Lung (tissue), 11 donors: ENCODE measurements at regions not wholly inside any gene's neighbourhood (a gene's known extent, or its start where the extent isn't known, plus 50 kb on each side); places are given as distances from the start of the nearest gene placed in this dataset.

Source experiments
- ATAC-seq: fragments of 200-7000 bp; cut with Tn5 transposase; one replicate; pipeline ENCODE4 v1.9.1; 2020; ENCODE audit warnings: moderate number of reproducible peaks; ENCODE audit not compliant: insufficient read depth, low FRiP score
- DNase-seq, 3 donors: peaks; one replicate each; pipeline ENCODE4 v3.0.0-alpha.2; 2013 to 2017
- H3K27ac ChIP-seq, 2 donors: one replicate each; pipeline ENCODE4 v1.5.1; 2013; ENCODE audit warnings: mild to moderate bottlenecking in 2 of 2, moderate library complexity in 2 of 2, control low read depth in 1 of 2, inconsistent platforms in 1 of 2, low read depth in 1 of 2, low read length in 1 of 2
- H3K27me3 ChIP-seq, 3 donors: one replicate each; pipeline ENCODE4 v1.5.1; 2013; ENCODE audit warnings: low read length in 2 of 3; ENCODE audit not compliant: control insufficient read depth in 3 of 3, insufficient read depth in 3 of 3
- H3K36me3 ChIP-seq, 4 donors: one replicate each; pipeline ENCODE4 v1.5.1; 2013; ENCODE audit warnings: low read length in 4 of 4, mild to moderate bottlenecking in 1 of 4, moderate library complexity in 1 of 4; ENCODE audit not compliant: control insufficient read depth in 4 of 4, insufficient read depth in 4 of 4
- H3K4me1 ChIP-seq, 5 donors: one replicate each; pipeline ENCODE4 v1.5.1; 2013; ENCODE audit warnings: low read length in 5 of 5, mild to moderate bottlenecking in 2 of 5, moderate library complexity in 1 of 5; ENCODE audit not compliant: control insufficient read depth in 5 of 5, insufficient read depth in 5 of 5
- H3K4me3 ChIP-seq: one replicate; pipeline ENCODE4 v1.5.1; 2013; ENCODE audit warnings: mild to moderate bottlenecking, control low read depth, moderate library complexity
- H3K9ac ChIP-seq, 2 donors: one replicate each; pipeline ENCODE4 v1.5.1; 2013; ENCODE audit warnings: low read length in 2 of 2, control low read depth in 1 of 2; ENCODE audit not compliant: insufficient read depth in 1 of 2
- H3K9me3 ChIP-seq, 4 donors: one replicate each; pipeline ENCODE4 v1.5.1; 2013; ENCODE audit warnings: low read length in 3 of 4, mild to moderate bottlenecking in 1 of 4, moderate library complexity in 1 of 4; ENCODE audit not compliant: control insufficient read depth in 4 of 4, insufficient read depth in 3 of 4
- CTCF ChIP-seq: IDR thresholded peaks from 2 replicates; pipeline ENCODE4 v1.5.1; 2012; ENCODE audit warnings: mild to moderate bottlenecking; ENCODE audit errors: control extremely low read depth, extremely low read depth
- WGBS, 2 donors: extraction: QIAGEN DNeasy Blood & Tissue Kit; methylation state at CpG; one replicate each; pipeline ENCODE4 v1.1.7; 2013; 5-methylcytosine and 5-hydroxymethylcytosine counted together
- donor health status: control.
- donor health status: control.
- donor health status: Bipolar disorder and iron deficiency.
- donor health status: healthy.
- donor health status: DM: yes; HTN: yes; CAD: no.

GRCh38 chr9:29939559-29939958, 2366.3 kb upstream of the C9orf72 start:
- no peaks in the 10 kb centered on the region for H3K36me3 ChIP-seq
- no peaks in the 10 kb centered on the region for H3K4me1 ChIP-seq
- WGBS, 2 donors = 80 to 89% methylated on average over 3 of the region's 3 CpGs
- H3K9ac ChIP-seq = no peak overlapping the region
- peaks cover 0 to 4% (median under 1%) of the 10 kb centered on the region in 4 donors for H3K9me3 ChIP-seq
- ATAC-seq (no peak), DNase-seq (no peak)
- no peaks in the 10 kb centered on the region for H3K27me3 ChIP-seq
- H3K27ac ChIP-seq = no peak overlapping the region
- no peak overlapping the region for H3K4me3 ChIP-seq
- TF ChIP-seq CTCF = no peak

DNA sequence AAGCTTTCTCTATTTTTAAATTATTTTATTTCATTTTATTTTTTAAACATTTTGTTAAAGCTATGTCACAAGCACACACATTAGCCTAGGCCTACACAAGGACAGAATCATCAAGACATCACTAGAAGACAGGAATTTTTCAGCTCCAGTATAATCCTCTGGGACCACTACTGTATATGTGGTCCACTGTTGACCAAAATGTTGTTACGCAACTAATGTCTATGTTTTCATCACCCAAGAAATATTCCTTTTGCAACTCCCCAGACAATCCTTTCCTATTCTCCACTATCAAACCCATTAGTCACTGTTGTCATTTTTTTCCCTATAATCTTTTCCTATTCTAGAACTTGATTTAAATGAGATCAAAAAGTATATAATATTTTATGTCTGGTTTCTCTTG, 2371.7 kb upstream of the C9orf72 start:
- WGBS, 2 donors = 93 to 97% methylated on average over 1 of the region's 1 CpG
- Histone ChIP-seq H3K27me3 (no peaks in the 10 kb centered on the region), H3K4me3 (no peak overlapping the region), H3K9ac (no peak overlapping the region), H3K27ac (no peak overlapping the region), H3K9me3 (no peaks in the 10 kb centered on the region), H3K36me3 (no peaks in the 10 kb centered on the region), H3K4me1 (no peaks in the 10 kb centered on the region)
- no peak for TF ChIP-seq CTCF
- ATAC-seq (no peak), DNase-seq (no peak)

GRCh38 chr9:29958469-29958868, 2385.2 kb upstream of the C9orf72 start:
- DNase-seq = no peak
- no peaks in the 10 kb centered on the region for H3K36me3 ChIP-seq
- no peak overlapping the region for H3K4me3 ChIP-seq
- H3K9ac ChIP-seq = no peak overlapping the region
- 51 to 56% methylated on average over 2 of the region's 2 CpGs for WGBS, 2 donors
- no peak overlapping the region for H3K27ac ChIP-seq
- ATAC-seq = no peak
- no peak for TF ChIP-seq CTCF
- no peaks in the 10 kb centered on the region for H3K9me3 ChIP-seq
- H3K4me1 ChIP-seq = no peaks in the 10 kb centered on the region
- H3K27me3 ChIP-seq = no peaks in the 10 kb centered on the region

- 69 to 74% methylated on average over 6 of the region's 6 CpGs for WGBS, 2 donors
- DNase-seq (no peak), ATAC-seq (no peak)
- no peak overlapping the region for H3K4me3 ChIP-seq
- no peak for TF ChIP-seq CTCF
- no peak overlapping the region for H3K9ac ChIP-seq
- H3K36me3 ChIP-seq = no peaks in the 10 kb centered on the region
- H3K4me1 ChIP-seq = no peaks in the 10 kb centered on the region
- H3K27me3 ChIP-seq = no peaks in the 10 kb centered on the region
- H3K27ac ChIP-seq = no peak overlapping the region
- no peaks in the 10 kb centered on the region for H3K9me3 ChIP-seq
Observed at GRCh38 chr9:29965834-29966233, 2392.6 kb upstream of the C9orf72 start.
